K562 (cell line): ENCODE measurements at regions not wholly inside any gene's neighbourhood (a gene's known extent, or its start where the extent isn't known, plus 50 kb on each side); places are given as distances from the start of the nearest gene placed in this dataset.

ENCODE experiments used
- ATAC-seq: fragments of 200-7000 bp; cut with Tn5 transposase; 3 replicates; pipeline ENCODE4 v1.9.1; 2020; ENCODE audit warnings: moderate library complexity
- BruUV-seq: library from RNA; stranded (reverse); fragments of 400-500 nt; replicated peaks from 2 replicates; lab custom pipeline; 2021; lab: Mats Ljungman, UMichigan
- CTCF ChIA-PET: fragments of 300-600 bp; formaldehyde crosslinking; extraction: SDS; loops from one replicate; lab custom pipeline; 2021; ENCODE audit warnings: low intra/inter-chr PET ratio; lab: Yijun Ruan, JAX
- POLR2A ChIA-PET: fragments of 300-600, 350-650 bp; sonication (Branson Sonifier 250); formaldehyde crosslinking; extraction: SDS; loops from one replicate; lab custom pipeline; 2021; ENCODE audit warnings: antibody characterized with exemption, inconsistent platforms; lab: Yijun Ruan, JAX
- DNase-seq, 4 experiments: peaks; one replicate each; pipeline versions ENCODE4 v3.0.0 to v3.0.0-alpha.2; 2011 to 2018; ENCODE audit warnings: low spot score in 3 of 4, mixed read lengths in 3 of 4; ENCODE audit errors: extremely low read depth in 1 of 4
- FAIRE-seq: peaks from 2 replicates; lab custom pipeline; 2011; peaks lifted over from hg19 to GRCh38; lab: Jason Lieb, UNC
- H2AFZ ChIP-seq: 2 replicates; pipeline ENCODE4 v1.6.0; 2011; ENCODE audit warnings: low read depth, low read length, control low read depth, inconsistent platforms
- H3K27ac ChIP-seq: fragments of 200-600 bp; 3 replicates; pipeline ENCODE4 v1.8.0; 2011; ENCODE audit warnings: low read depth, mild to moderate bottlenecking, control low read depth, inconsistent platforms, low read length, moderate library complexity, mixed read lengths; ENCODE audit errors: extremely low read depth
- H3K27me3 ChIP-seq, 2 experiments: fragments of 300-600 bp in 1 of 2; 2 replicates in 1 of 2; 3 replicates in 1 of 2; pipeline versions ENCODE4 v1.6.0 to v1.8.0; 2011; ENCODE audit warnings: inconsistent platforms in 2 of 2, low read length in 2 of 2, mild to moderate bottlenecking in 1 of 2, mixed read lengths in 1 of 2, moderate library complexity in 1 of 2; ENCODE audit not compliant: control insufficient read depth in 2 of 2, insufficient read depth in 2 of 2
- H3K36me3 ChIP-seq: fragments of 300-600 bp; 3 replicates; pipeline ENCODE4 v1.8.0; 2011; ENCODE audit warnings: mild to moderate bottlenecking, low read length, inconsistent platforms; ENCODE audit not compliant: control insufficient read depth, insufficient read depth
- H3K4me1 ChIP-seq, 2 experiments: fragments of 200-600 bp in 1 of 2; replicated peaks in 1 of 2; 2 replicates in 1 of 2; 3 replicates in 1 of 2; pipeline versions ENCODE4 v1.5.1 to v1.8.0; 2011; ENCODE audit warnings: inconsistent platforms in 2 of 2, low read length in 2 of 2, mild to moderate bottlenecking in 1 of 2, mixed read lengths in 1 of 2, moderate library complexity in 1 of 2; ENCODE audit not compliant: control insufficient read depth in 2 of 2, insufficient read depth in 2 of 2
- H3K4me2 ChIP-seq: 2 replicates; pipeline ENCODE4 v1.6.1; 2011; ENCODE audit warnings: low read length, control low read depth, inconsistent platforms, mixed read lengths; ENCODE audit not compliant: insufficient read depth
- H3K4me3 ChIP-seq: fragments of 200-600 bp; sonication (generic), shearing (Covaris generic); 2 replicates; pipeline ENCODE4 v1.5.1; 2016; ENCODE audit warnings: control low read depth, inconsistent platforms
- H3K79me2 ChIP-seq: fragments of 200-600 bp; 3 replicates; pipeline ENCODE4 v1.8.0; 2011; ENCODE audit warnings: low read length, inconsistent platforms; ENCODE audit not compliant: control insufficient read depth, insufficient read depth
- H3K9ac ChIP-seq, 2 experiments: 2 replicates each; pipeline versions ENCODE4 v1.6.0 to v1.6.1; 2011; ENCODE audit warnings: low read depth in 2 of 2, low read length in 2 of 2, control low read depth in 1 of 2, inconsistent platforms in 1 of 2, mild to moderate bottlenecking in 1 of 2, mixed read lengths in 1 of 2; ENCODE audit not compliant: insufficient read depth in 1 of 2
- H3K9me1 ChIP-seq: one replicate; pipeline ENCODE4 v1.6.0; 2011; ENCODE audit warnings: inconsistent platforms, mild to moderate bottlenecking, low read length, moderate library complexity; ENCODE audit not compliant: control insufficient read depth, insufficient read depth
- H3K9me3 ChIP-seq: replicated peaks from 2 replicates; pipeline ENCODE4 v1.5.1; 2011; ENCODE audit warnings: low read depth, low read length, inconsistent platforms; ENCODE audit not compliant: control insufficient read depth, insufficient read depth
- H4K20me1 ChIP-seq: replicated peaks from 2 replicates; pipeline ENCODE4 v1.6.1; 2011; ENCODE audit warnings: low read length, inconsistent platforms, mixed read lengths; ENCODE audit not compliant: control insufficient read depth, insufficient read depth
- ADNP ChIP-seq: fragments of 200-800 bp; sonication (Bioruptor generic); IDR thresholded peaks from 2 replicates; pipeline ENCODE4 v1.6.1; 2016; ENCODE audit warnings: missing genetic modification characterization, missing compliant biosample characterization
- C11orf30 ChIP-seq: fragments of 450-650 bp; IDR thresholded peaks from 2 replicates; pipeline ENCODE4 v1.6.1; 2016; ENCODE audit warnings: low read depth, mild to moderate bottlenecking
- COPS2 ChIP-seq: fragments of 450-650 bp; conservative IDR thresholded peaks from 2 replicates; pipeline ENCODE4 v1.6.1; 2016; ENCODE audit warnings: mild to moderate bottlenecking, moderate library complexity
- MAFF ChIP-seq: IDR thresholded peaks from 2 replicates; pipeline ENCODE4 v1.6.1; 2012; ENCODE audit warnings: low read length, improper control_type of control experiment
- MAFG ChIP-seq: fragments of 450-650 bp; conservative IDR thresholded peaks from 2 replicates; pipeline ENCODE4 v1.6.1; 2016; ENCODE audit warnings: missing genetic modification characterization, missing compliant biosample characterization
- MAFK ChIP-seq: IDR thresholded peaks from 2 replicates; pipeline ENCODE4 v1.6.1; 2011; ENCODE audit warnings: low read length, improper control_type of control experiment
- TEAD1 ChIP-seq, 2 experiments: fragments of 450-650 bp in 1 of 2; sonication (generic) in 1 of 2; formaldehyde crosslinking; IDR thresholded peaks; 2 replicates each; pipeline versions ENCODE4 v1.4.0 to v1.8.0; 2020 to 2022; ENCODE audit warnings: mild to moderate bottlenecking in 2 of 2, missing genetic modification reagents in 1 of 2
- ZBED1 ChIP-seq: IDR thresholded peaks from 2 replicates; pipeline ENCODE4 v1.6.1; 2014
- ZNF316 ChIP-seq: fragments of 450-650 bp; IDR thresholded peaks from 2 replicates; pipeline ENCODE4 v1.6.1; 2016
- in situ Hi-C: fragments of 300-500 bp; cut with MboI; formaldehyde crosslinking; loops from 4 replicates; pipeline ENCODE4 v1.15.0; 2018; ENCODE audit warnings: inconsistent platforms, mixed read lengths
- intact Hi-C: fragments of 100-400 bp; cut with micrococcal nuclease; formaldehyde crosslinking; loops from 2 replicates; pipeline ENCODE4 v1.14.2; 2022
- TF ChIP-seq, protein P1 (sequence below): fragments of 250-450 bp; sonication (Bioruptor Pico); IDR thresholded peaks from 2 replicates; pipeline ENCODE4 v1.5.0; 2021

DNA sequence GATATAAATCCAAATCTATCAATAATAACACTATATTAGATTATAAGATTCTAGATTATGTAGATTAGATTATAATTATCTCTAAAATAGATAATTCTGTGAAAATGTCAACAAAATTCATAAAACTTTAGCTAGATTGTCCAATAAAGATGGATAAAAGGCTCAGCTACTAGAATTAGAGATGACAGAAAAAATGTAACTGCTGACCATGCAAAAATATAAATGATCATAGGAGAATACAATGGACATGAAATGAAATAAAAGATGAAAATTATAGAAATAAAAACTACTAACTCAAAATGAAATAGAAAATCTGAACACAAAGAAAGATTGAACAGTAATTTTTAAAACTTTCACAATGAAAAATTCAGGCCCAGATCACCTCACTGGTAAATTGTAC, 1332.1 kb upstream of the CELF2 start:
- Histone ChIP-seq H3K27ac (no peak overlapping the region), H3K9me1 (no peaks in the 10 kb centered on the region), H2AFZ (no peak overlapping the region), H3K4me2 (no peak overlapping the region), H4K20me1 (no peaks in the 10 kb centered on the region), H3K9me3 (no peaks in the 10 kb centered on the region), H3K4me1 (no peaks in the 10 kb centered on the region), H3K9ac (no peak overlapping the region), H3K27me3 (no peaks in the 10 kb centered on the region), H3K4me3 (no peak overlapping the region), H3K36me3 (no peaks in the 10 kb centered on the region), H3K79me2 (no peaks in the 10 kb centered on the region)
- POLR2A ChIA-PET, result no interaction called here
- BruUV-seq, result no TSS peak
- no peak for ATAC-seq
- intact Hi-C loops (no loop called here), in situ Hi-C loops (no loop called here)
- CTCF ChIA-PET, result no interaction called here
- DNase-seq, result no peak
- TF ChIP-seq ADNP (tag) (no peak), MAFK (peak; percentile 74), MAFG (peak; percentile 59), ZBED1 (no peak), C11orf30 (peak; percentile 58; the same call in 1 of the 2 replicates), TEAD1 (CRISPR knock-in tag; IDR thresholded peaks at IDR 0.05) (no peak), COPS2 (no peak), MAFF (peak; percentile 68), ZNF316 (peak; percentile 82)
- TF ChIP-seq, protein P1, sequence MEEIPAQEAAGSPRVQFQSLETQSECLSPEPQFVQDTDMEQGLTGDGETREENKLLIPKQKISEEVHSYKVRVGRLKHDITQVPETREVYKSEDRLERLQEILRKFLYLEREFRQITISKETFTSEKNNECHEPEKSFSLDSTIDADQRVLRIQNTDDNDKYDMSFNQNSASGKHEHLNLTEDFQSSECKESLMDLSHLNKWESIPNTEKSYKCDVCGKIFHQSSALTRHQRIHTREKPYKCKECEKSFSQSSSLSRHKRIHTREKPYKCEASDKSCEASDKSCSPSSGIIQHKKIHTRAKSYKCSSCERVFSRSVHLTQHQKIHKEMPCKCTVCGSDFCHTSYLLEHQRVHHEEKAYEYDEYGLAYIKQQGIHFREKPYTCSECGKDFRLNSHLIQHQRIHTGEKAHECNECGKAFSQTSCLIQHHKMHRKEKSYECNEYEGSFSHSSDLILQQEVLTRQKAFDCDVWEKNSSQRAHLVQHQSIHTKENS (CRISPR knock-in tag), result no peak
- no peak for FAIRE-seq
